Activated CD8-positive, alpha-beta T cell treated with anti-CD3 and anti-CD28 coated beads, Interleukin-2, amount 10 ng/mL, durations not matched to agents 7 days and 5 days (primary cell): ENCODE measurements at regions not wholly inside any gene's neighbourhood (a gene's known extent, or its start where the extent isn't known, plus 50 kb on each side); places are given as distances from the start of the nearest gene placed in this dataset.
"Not testable (repeated sequence)": the region's sequence is repeated elsewhere in the genome, so short reads cannot be mapped to it uniquely, and the experiment has no call there.

Source experiments
- ATAC-seq: fragments of 150-1000 bp; cut with Tn5 transposase; one replicate; pipeline ENCODE4 v1.10.0; 2021; ENCODE audit warnings: moderate library complexity
- CTCF ChIA-PET: fragments of 350-600 bp; sonication (Branson Sonifier 250); formaldehyde crosslinking; loops from one replicate; lab custom pipeline; 2021; ENCODE audit warnings: antibody characterized with exemption; lab: Charles Lee
- POLR2A ChIA-PET: fragments of 350-600 bp; sonication (Branson Sonifier 250); formaldehyde crosslinking; loops from one replicate; lab custom pipeline; 2021; ENCODE audit warnings: antibody characterized with exemption; lab: Charles Lee
- DNase-seq: peaks from one replicate; pipeline ENCODE4 v3.0.0-alpha.2; 2020
- H3K27ac Mint-ChIP-seq: one replicate; pipeline ENCODE4 v1.8.0; 2021; ENCODE audit warnings: mild to moderate bottlenecking, mixed read lengths
- H3K27me3 Mint-ChIP-seq: one replicate; pipeline ENCODE4 v1.8.0; 2021; ENCODE audit warnings: low read depth, mixed read lengths
- H3K36me3 Mint-ChIP-seq: one replicate; pipeline ENCODE4 v1.8.0; 2021; ENCODE audit warnings: low read depth, mixed read lengths
- H3K4me1 Mint-ChIP-seq: one replicate; pipeline ENCODE4 v1.8.0; 2021; ENCODE audit warnings: low read depth, mixed read lengths
- H3K4me3 Mint-ChIP-seq: one replicate; pipeline ENCODE4 v1.8.0; 2021; ENCODE audit warnings: mild to moderate bottlenecking, mixed read lengths
- H3K9me3 Mint-ChIP-seq: one replicate; pipeline ENCODE4 v1.8.0; 2022; ENCODE audit warnings: mixed read lengths; ENCODE audit not compliant: insufficient read depth

GRCh38 chr7:155388561-155388960 lies 69.4 kb upstream of the EN2 start:
- POLR2A ChIA-PET: no interaction called here
- Mint-ChIP-seq H3K9me3 (no peaks in the 10 kb centered on the region), H3K27me3 (peaks cover 15% of the 10 kb centered on the region), H3K4me3 (no peak overlapping the region), H3K36me3 (no peaks in the 10 kb centered on the region), H3K4me1 (peaks cover 3% of the 10 kb centered on the region), H3K27ac (no peak overlapping the region)
- ATAC-seq: no peak
- no peak for DNase-seq
- CTCF ChIA-PET: no interaction called here

- ChIA-PET CTCF (no interaction called here), POLR2A (no interaction called here)
- H3K4me1 Mint-ChIP-seq: peaks cover 3% of the 10 kb centered on the region
- H3K9me3 Mint-ChIP-seq: no peaks in the 10 kb centered on the region
- no peak for ATAC-seq
- H3K4me3 Mint-ChIP-seq: no peak overlapping the region
- H3K27me3 Mint-ChIP-seq: peaks cover 16% of the 10 kb centered on the region
- H3K36me3 Mint-ChIP-seq: no peaks in the 10 kb centered on the region
- no peak overlapping the region for H3K27ac Mint-ChIP-seq
- DNase-seq: no peak
Measured at GRCh38 chr7:155391414-155391813, 66.5 kb upstream of the EN2 start.

DNA sequence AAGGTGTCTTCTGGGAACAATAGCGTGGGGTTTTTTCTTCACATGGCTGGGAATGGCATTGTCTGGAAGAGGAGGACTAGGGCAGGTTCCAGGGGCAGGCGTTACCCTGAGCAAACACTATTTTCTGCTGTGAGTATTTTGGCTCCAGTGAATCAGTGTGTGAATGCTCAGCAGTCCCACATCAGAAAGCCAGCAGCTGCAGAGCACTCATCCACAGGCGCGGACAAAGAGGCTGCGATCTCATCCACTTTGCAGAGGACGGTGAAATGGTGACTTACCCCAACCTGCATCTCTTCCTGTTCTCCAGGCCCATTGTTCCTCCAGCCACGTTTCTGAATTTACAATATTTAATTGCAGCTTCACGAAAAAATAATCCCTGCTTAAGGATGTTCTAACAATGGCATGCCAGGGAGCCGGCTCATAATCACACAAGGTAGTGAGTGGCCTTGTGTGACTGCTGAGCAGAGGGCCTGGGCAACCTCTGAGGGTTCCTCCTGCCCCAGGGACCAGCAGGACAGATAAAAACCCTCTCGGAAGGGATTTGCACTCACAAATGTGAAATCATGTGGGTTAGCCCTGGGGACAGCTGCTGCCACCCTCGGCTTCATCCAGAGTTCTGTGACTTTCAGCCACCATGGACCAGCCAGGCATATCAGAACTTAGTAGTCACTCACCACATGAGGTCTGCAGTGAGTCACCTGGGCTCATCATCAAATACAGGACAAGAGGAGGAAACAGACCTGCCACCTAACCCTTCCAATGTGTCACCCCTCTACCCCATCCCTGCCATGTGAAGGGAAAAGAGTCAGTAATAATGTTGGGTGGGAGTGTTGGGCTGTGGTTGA lies 65.0 kb upstream of the EN2 start:
- DNase-seq (no peak), ATAC-seq (no peak)
- H3K27ac Mint-ChIP-seq: no peak overlapping the region
- peaks cover 17% of the 10 kb centered on the region for H3K27me3 Mint-ChIP-seq
- H3K4me1 Mint-ChIP-seq: peaks cover 3% of the 10 kb centered on the region
- POLR2A ChIA-PET: no interaction called here
- no peaks in the 10 kb centered on the region for H3K9me3 Mint-ChIP-seq
- no peak overlapping the region for H3K4me3 Mint-ChIP-seq
- H3K36me3 Mint-ChIP-seq: no peaks in the 10 kb centered on the region
- CTCF ChIA-PET: no interaction called here

DNA sequence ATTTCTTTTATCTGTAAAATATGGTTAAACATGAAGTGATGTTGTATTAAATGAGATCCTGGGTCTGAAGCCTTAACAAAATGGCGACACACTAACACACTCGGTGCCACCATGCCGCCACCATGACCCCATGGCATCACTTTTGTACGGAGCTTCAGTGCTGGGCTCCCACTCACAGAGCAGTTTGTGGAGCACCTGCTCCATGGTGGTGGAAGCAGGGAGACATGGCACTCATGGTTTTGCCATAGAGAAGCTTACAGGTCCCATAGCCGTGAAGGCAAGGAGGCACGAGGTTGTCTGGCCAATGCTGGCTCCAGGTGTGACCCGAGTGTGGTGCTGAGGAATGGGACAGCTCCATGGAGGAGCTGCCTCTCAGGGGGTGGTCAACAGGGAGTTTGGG lies 63.5 kb upstream of the EN2 start:
- no peaks in the 10 kb centered on the region for H3K9me3 Mint-ChIP-seq
- ATAC-seq (no peak), DNase-seq (no peak)
- ChIA-PET CTCF (interaction anchor here (0.9 kb wide), 1 partner anchor 467 kb away, joined by 3 read pairs; no protein-coding TSS in a partner anchor), POLR2A (no interaction called here)
- H3K36me3 Mint-ChIP-seq: no peaks in the 10 kb centered on the region
- no peak overlapping the region for H3K27ac Mint-ChIP-seq
- no peaks in the 10 kb centered on the region for H3K4me1 Mint-ChIP-seq
- no peak overlapping the region for H3K4me3 Mint-ChIP-seq
- peaks cover 11% of the 10 kb centered on the region for H3K27me3 Mint-ChIP-seq

- ATAC-seq: no peak
Measured at GRCh38 chr7:155395176-155395797, 62.6 kb upstream of the EN2 start.

DNA sequence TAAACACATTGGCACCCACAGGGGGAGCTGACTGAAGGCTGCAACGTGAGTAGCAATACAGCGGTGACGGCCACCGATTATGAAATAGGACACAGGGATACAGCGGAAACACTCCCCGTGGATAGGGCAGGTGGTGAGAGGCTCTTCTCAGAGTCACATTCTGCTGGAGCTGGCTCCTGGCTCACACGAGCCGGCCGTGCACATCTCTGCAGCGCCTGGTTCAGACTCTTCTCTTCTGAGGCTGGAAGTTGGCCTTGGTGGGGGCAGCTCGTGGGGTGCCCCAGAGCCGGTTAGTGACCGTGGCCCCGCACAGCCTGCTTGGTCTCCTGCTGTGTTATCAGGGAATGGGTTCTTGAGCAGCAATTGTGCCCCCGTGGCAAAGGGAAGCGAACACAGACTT lies 61.3 kb upstream of the EN2 start:
- H3K27me3 Mint-ChIP-seq: peaks cover 8% of the 10 kb centered on the region
- ChIA-PET POLR2A (no interaction called here), CTCF (no interaction called here)
- no peak overlapping the region for H3K27ac Mint-ChIP-seq
- H3K4me1 Mint-ChIP-seq: no peaks in the 10 kb centered on the region
- no peak for DNase-seq
- H3K4me3 Mint-ChIP-seq: no peak overlapping the region
- H3K9me3 Mint-ChIP-seq: no peaks in the 10 kb centered on the region
- H3K36me3 Mint-ChIP-seq: no peaks in the 10 kb centered on the region
- no peak for ATAC-seq

More at GRCh38 chr7:155395176-155395797, 62.6 kb upstream of the EN2 start:
- Mint-ChIP-seq H3K27me3 (peaks cover 11% of the 10 kb centered on the region), H3K27ac (no peak overlapping the region), H3K36me3 (no peaks in the 10 kb centered on the region), H3K4me1 (no peaks in the 10 kb centered on the region), H3K4me3 (no peak overlapping the region), H3K9me3 (no peaks in the 10 kb centered on the region)
- ChIA-PET POLR2A (no interaction called here), CTCF (no interaction called here)
- no peak for DNase-seq

DNA sequence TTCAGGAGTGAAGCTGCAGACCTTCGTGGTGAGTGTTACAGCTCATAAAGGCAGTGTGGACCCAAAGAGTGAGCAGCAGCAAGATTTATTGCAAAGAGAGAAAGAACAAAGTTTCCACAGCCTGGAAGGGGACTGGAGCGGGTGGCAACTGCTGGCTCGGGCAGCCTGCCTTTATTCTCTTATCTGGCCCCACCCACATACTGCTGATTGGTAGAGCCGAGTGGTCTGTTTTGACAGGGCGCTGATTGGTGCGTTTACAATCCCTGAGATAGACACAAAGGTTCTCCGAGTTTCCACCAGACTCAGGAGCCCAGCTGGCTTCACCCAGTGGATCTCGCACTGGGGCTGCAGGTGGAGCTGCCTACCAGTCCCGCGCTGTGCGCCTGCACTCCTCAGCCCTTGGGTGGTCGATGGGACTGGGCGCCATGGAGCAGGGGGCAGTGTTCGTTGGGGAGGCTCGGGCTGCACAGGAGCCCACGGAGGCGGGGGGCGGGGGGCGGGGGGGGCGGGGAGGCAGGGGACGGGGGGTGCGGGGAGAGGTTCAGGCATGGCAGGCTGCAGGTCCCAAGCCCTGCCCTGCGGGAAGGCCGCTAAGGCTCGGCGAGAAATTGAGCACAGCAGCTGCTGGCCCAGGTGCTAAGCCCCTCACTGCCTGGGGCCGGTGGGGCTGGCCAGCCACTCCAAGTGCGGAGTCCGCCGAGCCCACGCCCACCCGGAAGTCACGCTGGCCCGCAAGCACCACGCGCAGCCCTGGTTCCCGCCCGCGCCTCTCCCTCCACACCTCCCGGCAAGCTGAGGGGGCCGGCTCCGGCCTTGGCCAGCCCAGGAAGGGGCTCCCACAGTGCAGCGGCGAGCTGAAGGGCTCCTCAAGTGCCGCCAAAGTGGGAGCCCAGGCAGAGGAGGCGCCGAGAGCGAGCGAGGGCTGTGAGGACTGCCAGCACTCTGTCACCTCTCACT lies 59.9 kb upstream of the EN2 start:
- ATAC-seq, H3K4me3 Mint-ChIP-seq, POLR2A ChIA-PET, H3K4me1 Mint-ChIP-seq, DNase-seq, H3K27ac Mint-ChIP-seq, CTCF ChIA-PET, H3K36me3 Mint-ChIP-seq, H3K9me3 Mint-ChIP-seq: not testable (repeated sequence)
- H3K27me3 Mint-ChIP-seq: peaks cover 14% of the 10 kb centered on the region

GRCh38 chr7:155398944-155399343 lies 59.0 kb upstream of the EN2 start:
- ChIA-PET POLR2A (no interaction called here), CTCF (no interaction called here)
- no peak for DNase-seq
- no peaks in the 10 kb centered on the region for H3K4me1 Mint-ChIP-seq
- H3K4me3 Mint-ChIP-seq: no peak overlapping the region
- no peaks in the 10 kb centered on the region for H3K36me3 Mint-ChIP-seq
- H3K27ac Mint-ChIP-seq: no peak overlapping the region
- ATAC-seq: no peak
- H3K27me3 Mint-ChIP-seq: peaks cover 15% of the 10 kb centered on the region
- H3K9me3 Mint-ChIP-seq: no peaks in the 10 kb centered on the region

GRCh38 chr7:155399577-155399976 lies 58.4 kb upstream of the EN2 start:
- ChIA-PET POLR2A (no interaction called here), CTCF (no interaction called here)
- ATAC-seq (no peak), DNase-seq (no peak)
- Mint-ChIP-seq H3K4me3 (no peak overlapping the region), H3K9me3 (no peaks in the 10 kb centered on the region), H3K27me3 (peaks cover 15% of the 10 kb centered on the region), H3K36me3 (no peaks in the 10 kb centered on the region), H3K27ac (no peak overlapping the region), H3K4me1 (no peaks in the 10 kb centered on the region)

DNA sequence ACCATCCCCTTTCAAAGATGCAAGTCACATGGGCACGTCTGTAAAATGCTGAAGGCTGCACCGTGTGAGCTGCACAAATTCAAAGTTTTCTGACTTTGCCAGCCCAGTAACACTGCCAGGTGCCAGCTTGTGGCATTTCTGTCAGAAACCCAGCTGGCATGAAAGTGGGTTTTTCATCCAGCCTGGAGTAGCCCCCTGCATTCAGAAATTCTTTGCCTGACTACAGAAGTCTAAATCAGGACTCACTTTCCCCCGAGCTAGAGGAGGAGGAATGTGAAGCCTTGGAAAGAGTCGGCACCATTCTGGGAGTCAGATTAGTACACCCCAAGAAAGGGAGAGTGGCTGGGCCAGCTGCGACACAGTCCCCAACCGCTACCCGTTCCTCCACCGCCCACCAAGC lies 56.7 kb upstream of the EN2 start:
- ATAC-seq: no peak
- Mint-ChIP-seq H3K27ac (no peak overlapping the region), H3K4me1 (peaks cover 7% of the 10 kb centered on the region), H3K36me3 (no peaks in the 10 kb centered on the region), H3K27me3 (peaks cover 13% of the 10 kb centered on the region), H3K9me3 (no peaks in the 10 kb centered on the region), H3K4me3 (no peak overlapping the region)
- ChIA-PET POLR2A (no interaction called here), CTCF (no interaction called here)
- DNase-seq: no peak

DNA sequence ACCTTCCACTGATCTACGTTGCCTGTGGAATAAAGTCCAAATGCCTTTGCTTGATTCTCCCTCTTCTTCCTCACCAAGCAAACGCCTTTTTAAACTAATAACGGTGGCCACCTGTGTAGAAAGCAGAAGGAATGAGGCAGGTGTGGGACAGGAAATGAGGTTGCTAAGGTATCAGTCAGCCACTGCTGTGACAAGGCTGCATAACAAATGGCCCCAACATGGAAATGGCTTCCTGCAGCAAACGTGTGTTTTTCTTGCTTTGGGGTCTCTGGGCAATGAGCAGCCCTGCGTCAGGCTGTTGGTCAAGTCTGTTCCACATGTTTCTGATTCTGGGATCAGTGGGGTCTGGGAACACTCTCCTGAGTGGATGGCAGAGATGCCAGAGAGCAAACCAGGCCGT lies 56.0 kb upstream of the EN2 start:
- no peak for ATAC-seq
- no peaks in the 10 kb centered on the region for H3K9me3 Mint-ChIP-seq
- H3K27me3 Mint-ChIP-seq: peaks cover 11% of the 10 kb centered on the region
- H3K4me1 Mint-ChIP-seq: peaks cover 10% of the 10 kb centered on the region
- H3K4me3 Mint-ChIP-seq: no peak overlapping the region
- POLR2A ChIA-PET: no interaction called here
- CTCF ChIA-PET: no interaction called here
- H3K27ac Mint-ChIP-seq: no peak overlapping the region
- DNase-seq: no peak
- no peaks in the 10 kb centered on the region for H3K36me3 Mint-ChIP-seq

DNA sequence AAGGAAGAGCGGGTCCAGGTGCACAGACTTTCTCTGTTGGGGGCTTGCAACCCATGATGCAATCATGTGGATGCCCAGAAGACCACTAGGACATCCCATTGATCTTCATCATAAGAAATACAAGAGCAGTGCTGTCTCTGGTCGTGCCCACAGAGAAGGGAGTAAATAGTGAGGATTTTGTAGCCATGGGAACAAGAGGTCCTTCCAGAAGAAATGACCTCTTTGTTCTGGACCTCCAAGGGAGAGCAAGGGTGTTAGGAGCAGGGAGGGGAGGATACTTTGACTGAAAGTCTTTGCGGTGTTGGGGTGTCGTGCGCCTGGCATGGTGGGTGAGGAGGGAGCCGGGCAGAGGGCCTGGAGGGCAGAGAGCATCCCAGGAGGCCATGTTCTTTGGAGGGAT lies 55.0 kb upstream of the EN2 start:
- CTCF ChIA-PET: no interaction called here
- no peak for ATAC-seq
- H3K27ac Mint-ChIP-seq: no peak overlapping the region

More for the DNA sequence above, 55.0 kb upstream of the EN2 start:
- H3K9me3 Mint-ChIP-seq: no peaks in the 10 kb centered on the region
- POLR2A ChIA-PET: interaction anchor here (0.7 kb wide), 1 partner anchor 304 kb away, joined by 6 read pairs; no protein-coding TSS in a partner anchor
- peaks cover 10% of the 10 kb centered on the region for H3K4me1 Mint-ChIP-seq
- no peak for DNase-seq
- no peak overlapping the region for H3K4me3 Mint-ChIP-seq
- H3K36me3 Mint-ChIP-seq: no peaks in the 10 kb centered on the region
- peaks cover 11% of the 10 kb centered on the region for H3K27me3 Mint-ChIP-seq
